Lower leg skin (tissue), 3 donors: ENCODE measurements at regions not wholly inside any gene's neighbourhood (a gene's known extent, or its start where the extent isn't known, plus 50 kb on each side); places are given as distances from the start of the nearest gene placed in this dataset.

ENCODE experiments used
- CTCF ChIP-seq, 3 donors: fragments of 450-650 bp; IDR thresholded peaks; one replicate each; pipeline ENCODE4 v1.5.1; 2016; ENCODE audit warnings: antibody characterized with exemption in 3 of 3, mild to moderate bottlenecking in 3 of 3, moderate library complexity in 2 of 3
- POLR2A ChIP-seq, 2 donors: fragments of 450-650 bp; IDR thresholded peaks; one replicate each; pipeline ENCODE4 v1.6.1; 2016 to 2017; ENCODE audit warnings: antibody characterized with exemption in 2 of 2, mild to moderate bottlenecking in 1 of 2, moderate library complexity in 1 of 2

- no peak for TF ChIP-seq POLR2A (IDR thresholded peaks at IDR 0.05)
- no peak for TF ChIP-seq CTCF (IDR thresholded peaks at IDR 0.05)
Measured at GRCh38 chr1:99573431-99574217, 72.3 kb upstream of the PALMD start.
